Parathyroid adenoma (tissue), 2 donors: ENCODE measurements at regions not wholly inside any gene's neighbourhood (a gene's known extent, or its start where the extent isn't known, plus 50 kb on each side); places are given as distances from the start of the nearest gene placed in this dataset.

Source experiments
- H2AFZ ChIP-seq: fragments of 300-600 bp; sonication (generic); one replicate; pipeline ENCODE4 v1.7.0; 2017; ENCODE audit warnings: antibody characterized with exemption, mild to moderate bottlenecking
- H3K27ac ChIP-seq: fragments of 300-600 bp; sonication (generic); one replicate; pipeline ENCODE4 v1.7.0; 2017
- H3K27me3 ChIP-seq: fragments of 300-600 bp; sonication (generic); one replicate; pipeline ENCODE4 v1.7.0; 2017; ENCODE audit warnings: low read length; ENCODE audit not compliant: control insufficient read depth, insufficient read depth
- H3K36me3 ChIP-seq: fragments of 300-600 bp; sonication (generic); one replicate; pipeline ENCODE4 v1.7.0; 2017; ENCODE audit warnings: low read length; ENCODE audit not compliant: control insufficient read depth, insufficient read depth
- H3K4me1 ChIP-seq: fragments of 300-600 bp; sonication (generic); one replicate; pipeline ENCODE4 v1.7.0; 2017; ENCODE audit warnings: control low read depth
- H3K4me2 ChIP-seq: fragments of 300-600 bp; sonication (generic); one replicate; pipeline ENCODE4 v1.7.0; 2017; ENCODE audit warnings: low read length
- H3K4me3 ChIP-seq: fragments of 300-600 bp; sonication (generic); one replicate; pipeline ENCODE4 v1.7.0; 2017; ENCODE audit warnings: low read depth, low read length
- H3K79me2 ChIP-seq: fragments of 300-600 bp; sonication (generic); one replicate; pipeline ENCODE4 v1.7.0; 2017; ENCODE audit warnings: control low read depth
- H3K9ac ChIP-seq: fragments of 300-600 bp; sonication (generic); one replicate; pipeline ENCODE4 v1.7.0; 2017; ENCODE audit warnings: mild to moderate bottlenecking
- H3K9me3 ChIP-seq: fragments of 300-600 bp; sonication (generic); one replicate; pipeline ENCODE4 v1.7.0; 2017; ENCODE audit warnings: low read length; ENCODE audit not compliant: control insufficient read depth
- CTCF ChIP-seq: fragments of 300-600 bp; sonication (generic); IDR thresholded peaks from one replicate; pipeline ENCODE4 v1.7.0; 2017; ENCODE audit warnings: antibody characterized with exemption, mild to moderate bottlenecking
- donor health status: primary hyperparathyroidism.

DNA sequence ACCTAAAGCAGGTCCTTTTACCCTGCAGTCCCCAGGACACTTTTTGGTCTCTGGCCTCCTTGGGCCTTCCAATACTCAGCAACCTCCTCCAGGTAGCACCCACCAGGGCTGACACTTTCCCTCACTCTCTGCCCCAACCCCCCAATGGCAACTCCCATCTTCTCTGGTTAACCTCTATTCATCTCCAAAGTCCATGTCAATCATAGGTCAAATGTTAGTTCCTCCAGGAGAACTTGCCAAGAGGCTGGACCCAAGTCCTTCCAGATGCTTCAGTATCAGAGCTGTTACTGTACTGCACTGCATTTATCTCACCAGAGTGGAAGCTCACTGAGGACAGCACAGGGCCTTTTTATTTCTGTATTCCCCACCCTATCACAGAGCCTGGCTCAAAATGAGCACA is 295.0 kb upstream of the KLF14 start:
- Histone ChIP-seq H2AFZ (no peak overlapping the region), H3K79me2 (peaks cover 87% of the 10 kb centered on the region), H3K27me3 (no peaks in the 10 kb centered on the region), H3K9me3 (no peaks in the 10 kb centered on the region), H3K4me1 (peaks cover 16% of the 10 kb centered on the region), H3K27ac (no peak overlapping the region), H3K4me3 (no peak overlapping the region), H3K4me2 (no peak overlapping the region), H3K36me3 (no peaks in the 10 kb centered on the region), H3K9ac (no peak overlapping the region)
- TF ChIP-seq CTCF = no peak

DNA sequence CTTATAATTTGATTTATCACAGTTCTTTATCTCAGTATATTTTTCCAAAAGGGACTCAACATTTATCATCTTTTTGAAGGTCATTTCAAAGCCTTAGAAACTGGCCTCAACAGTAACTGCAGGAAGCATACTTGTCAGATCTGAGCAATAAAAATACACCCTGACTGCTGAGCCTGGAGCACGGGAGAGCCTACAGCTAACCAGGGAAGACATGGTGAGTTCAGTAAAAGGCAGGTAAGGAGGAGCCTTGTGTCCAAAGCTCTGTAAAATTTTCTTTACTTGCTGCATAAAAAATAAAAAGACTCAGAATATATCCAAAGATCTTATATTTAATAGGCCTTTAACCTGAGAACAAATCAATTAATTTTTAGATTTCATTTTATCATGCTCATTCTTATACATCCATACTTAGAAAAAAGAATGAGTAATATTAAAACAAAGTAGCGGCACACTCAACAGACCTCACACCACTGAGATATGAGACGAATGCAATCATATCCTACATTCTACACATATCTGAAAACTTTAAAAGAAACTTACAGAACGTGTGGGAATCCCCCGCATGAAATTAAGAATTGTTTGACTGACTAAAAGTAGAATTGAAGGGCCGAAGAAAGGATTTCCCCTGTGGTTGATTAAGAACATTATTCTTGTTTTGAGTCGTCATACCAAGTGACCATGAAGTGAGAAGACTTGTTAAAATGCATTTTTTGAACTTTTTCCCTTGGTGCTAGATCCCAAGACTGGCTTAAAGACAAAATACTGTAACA is 296.4 kb upstream of the MKLN1 start:
- H3K4me2 ChIP-seq = no peak overlapping the region
- H3K4me3 ChIP-seq = no peak overlapping the region
- H3K9ac ChIP-seq = no peak overlapping the region
- no peak overlapping the region for H2AFZ ChIP-seq
- no peaks in the 10 kb centered on the region for H3K36me3 ChIP-seq
- no peaks in the 10 kb centered on the region for H3K9me3 ChIP-seq
- peaks cover 84% of the 10 kb centered on the region for H3K79me2 ChIP-seq
- no peak overlapping the region for H3K27ac ChIP-seq
- no peaks in the 10 kb centered on the region for H3K27me3 ChIP-seq
- no peak for TF ChIP-seq CTCF
- peaks cover 24% of the 10 kb centered on the region for H3K4me1 ChIP-seq

GRCh38 chr7:131032786-131033185 is 294.9 kb upstream of the MKLN1 start:
- TF ChIP-seq CTCF = no peak
- Histone ChIP-seq H2AFZ (no peak overlapping the region), H3K27ac (no peak overlapping the region), H3K36me3 (no peaks in the 10 kb centered on the region), H3K4me1 (peaks cover 22% of the 10 kb centered on the region), H3K9ac (no peak overlapping the region), H3K27me3 (no peaks in the 10 kb centered on the region), H3K9me3 (no peaks in the 10 kb centered on the region), H3K79me2 (peaks cover 79% of the 10 kb centered on the region), H3K4me3 (no peak overlapping the region), H3K4me2 (no peak overlapping the region)

- no peak for TF ChIP-seq CTCF
- no peak overlapping the region for H3K9ac ChIP-seq
- H3K4me1 ChIP-seq = peaks cover 11% of the 10 kb centered on the region
- H3K79me2 ChIP-seq = peaks cover 74% of the 10 kb centered on the region
- H3K4me3 ChIP-seq = no peak overlapping the region
- H3K27me3 ChIP-seq = no peaks in the 10 kb centered on the region
- no peak overlapping the region for H3K4me2 ChIP-seq
- no peak overlapping the region for H2AFZ ChIP-seq
- no peaks in the 10 kb centered on the region for H3K9me3 ChIP-seq
- no peak overlapping the region for H3K27ac ChIP-seq
- H3K36me3 ChIP-seq = no peaks in the 10 kb centered on the region
Measured at GRCh38 chr7:131034166-131034881, 293.4 kb upstream of the MKLN1 start.
